T-cell (primary cell): ENCODE measurements at regions not wholly inside any gene's neighbourhood (a gene's known extent, or its start where the extent isn't known, plus 50 kb on each side); places are given as distances from the start of the nearest gene placed in this dataset.

ENCODE experiments used
- ATAC-seq, 4 experiments: fragments of 200-7000 bp in 3 of 4; fragments of 150-1000 bp in 1 of 4; cut with Tn5 transposase; replicated peaks in 1 of 4; 1 replicate in 3 of 4; 2 replicates in 1 of 4; pipeline ENCODE4 v1.10.0; 2021; ENCODE audit warnings: moderate library complexity in 3 of 4, mild to moderate bottlenecking in 2 of 4, moderate number of reproducible peaks in 1 of 4
- CTCF ChIA-PET, 2 donors: fragments of 300-600 bp; sonication (Branson Sonifier 250); formaldehyde crosslinking; loops; one replicate each; lab custom pipeline; 2022; ENCODE audit warnings: antibody characterized with exemption in 2 of 2; lab: Charles Lee
- POLR2A ChIA-PET, 2 donors: fragments of 300-600 bp; sonication (Branson Sonifier 250); formaldehyde crosslinking; loops; one replicate each; lab custom pipeline; 2022; ENCODE audit warnings: antibody characterized with exemption in 2 of 2; lab: Charles Lee
- DNase-seq, 35 experiments: peaks; one replicate each; pipeline versions ENCODE4 v3.0.0 to v3.0.0-alpha.2; 2013 to 2023
- H3K27ac ChIP-seq: one replicate; pipeline ENCODE4 v1.5.1; 2013; ENCODE audit warnings: low read length
- H3K27me3 ChIP-seq, 2 experiments: replicated peaks in 1 of 2; 1 replicate in 1 of 2; 2 replicates in 1 of 2; pipeline versions ENCODE4 v1.6.1 to v1.7.0; 2013; ENCODE audit warnings: low read length in 1 of 2, mixed read lengths in 1 of 2; ENCODE audit not compliant: control insufficient read depth in 2 of 2, insufficient read depth in 2 of 2; ENCODE audit errors: extremely low read depth in 1 of 2
- H3K36me3 ChIP-seq, 2 donors: 1 replicate in 1 of 2; 2 replicates in 1 of 2; pipeline versions ENCODE4 v1.6.1 to v1.7.0; 2013; ENCODE audit warnings: low read length in 1 of 2; ENCODE audit not compliant: control insufficient read depth in 2 of 2, insufficient read depth in 1 of 2; ENCODE audit errors: extremely low read depth in 1 of 2
- H3K4me1 ChIP-seq, 2 experiments: 1 replicate in 1 of 2; 2 replicates in 1 of 2; pipeline versions ENCODE4 v1.6.1 to v1.7.0; 2013; ENCODE audit warnings: low read length in 2 of 2, mixed read lengths in 1 of 2; ENCODE audit not compliant: insufficient read depth in 2 of 2, control insufficient read depth in 1 of 2; ENCODE audit errors: extremely low read depth in 1 of 2
- H3K4me3 ChIP-seq, 2 donors: 1 replicate in 1 of 2; 2 replicates in 1 of 2; pipeline versions ENCODE4 v1.5.1 to v1.7.0; 2013; ENCODE audit warnings: mild to moderate bottlenecking in 2 of 2, low read length in 1 of 2, moderate library complexity in 1 of 2; ENCODE audit not compliant: control insufficient read depth in 1 of 2; ENCODE audit errors: extremely low read depth in 1 of 2
- H3K9me3 ChIP-seq: 2 replicates; pipeline ENCODE4 v1.7.0; 2013
- H3K27ac Mint-ChIP-seq, 2 donors: one replicate each; pipeline ENCODE4 v1.8.0; 2020 to 2021; ENCODE audit warnings: mild to moderate bottlenecking in 2 of 2, mixed read lengths in 2 of 2
- H3K27me3 Mint-ChIP-seq, 2 donors: one replicate each; pipeline ENCODE4 v1.8.0; 2021 to 2022; ENCODE audit warnings: mixed read lengths in 2 of 2
- H3K36me3 Mint-ChIP-seq: one replicate; pipeline ENCODE4 v1.8.0; 2021; ENCODE audit warnings: mixed read lengths
- H3K4me1 Mint-ChIP-seq, 3 donors: one replicate each; pipeline ENCODE4 v1.8.0; 2020 to 2022; ENCODE audit warnings: mixed read lengths in 3 of 3, mild to moderate bottlenecking in 1 of 3
- H3K4me3 Mint-ChIP-seq, 3 donors: one replicate each; pipeline ENCODE4 v1.8.0; 2020 to 2022; ENCODE audit warnings: mild to moderate bottlenecking in 3 of 3, mixed read lengths in 3 of 3, moderate library complexity in 3 of 3
- H3K9me3 Mint-ChIP-seq, 3 donors: one replicate each; pipeline ENCODE4 v1.8.0; 2020 to 2022; ENCODE audit warnings: mixed read lengths in 3 of 3
- WGBS: methylation state at CpG from one replicate; pipeline ENCODE4 v1.1.5; 2013; ENCODE audit warnings: missing lambda C conversion rate; ENCODE audit not compliant: insufficient coverage; 5-methylcytosine and 5-hydroxymethylcytosine counted together

- H3K9me3 ChIP-seq: no peaks in the 10 kb centered on the region
- no peak overlapping the region for H3K27ac Mint-ChIP-seq
- CTCF ChIA-PET: no interaction called here
- no peaks in the 10 kb centered on the region for H3K4me1 ChIP-seq
- H3K4me3 ChIP-seq: no peak overlapping the region
- H3K36me3 ChIP-seq: no peaks in the 10 kb centered on the region
- H3K4me3 Mint-ChIP-seq: no peak overlapping the region
- WGBS: no CpG with 5 or more reads among the region's 1 CpG
- no peaks in the 10 kb centered on the region for H3K27me3 Mint-ChIP-seq
- no peak for DNase-seq
- POLR2A ChIA-PET: no interaction called here
- H3K36me3 Mint-ChIP-seq: no peaks in the 10 kb centered on the region
- no peak overlapping the region for H3K27ac ChIP-seq
- peaks cover 12 to 40% (median 33%) of the 10 kb centered on the region in 3 donors for H3K9me3 Mint-ChIP-seq
- no peaks in the 10 kb centered on the region for H3K4me1 Mint-ChIP-seq
- H3K27me3 ChIP-seq: no peaks in the 10 kb centered on the region
- ATAC-seq: no peak
Observed at GRCh38 chr3:64936556-64936955, 248.8 kb upstream of the ADAMTS9 start.

DNA sequence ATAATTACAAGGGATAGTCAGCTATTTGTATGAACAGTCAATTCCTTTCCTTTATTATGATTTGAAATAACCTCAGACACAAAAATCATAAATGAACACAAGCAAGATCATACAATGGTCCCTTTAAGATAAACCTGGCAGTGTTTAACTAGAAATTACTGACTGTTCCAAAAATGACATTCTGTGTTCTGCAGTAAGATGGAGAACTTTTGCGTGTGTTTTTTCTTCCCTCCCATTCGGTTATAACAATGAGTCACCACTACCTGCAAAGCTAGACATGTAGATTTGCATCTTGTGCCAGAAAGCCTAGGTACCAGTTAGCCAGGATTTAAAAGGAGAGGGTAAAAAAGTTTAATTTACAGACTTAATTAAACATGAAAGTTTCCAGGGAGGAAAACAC lies 248.2 kb upstream of the ADAMTS9 start:
- H3K27ac ChIP-seq: no peak overlapping the region
- H3K36me3 Mint-ChIP-seq: no peaks in the 10 kb centered on the region
- DNase-seq: no peak

GRCh38 chr3:64932666-64933342 lies 245.0 kb upstream of the ADAMTS9 start:
- Histone ChIP-seq H3K36me3 (no peaks in the 10 kb centered on the region), H3K4me1 (no peaks in the 10 kb centered on the region), H3K27ac (no peak overlapping the region), H3K4me3 (no peak overlapping the region), H3K27me3 (no peaks in the 10 kb centered on the region), H3K9me3 (no peaks in the 10 kb centered on the region)
- no peak for DNase-seq
- H3K4me3 Mint-ChIP-seq: no peak overlapping the region
- no peak for ATAC-seq
- POLR2A ChIA-PET: no interaction called here
- H3K27me3 Mint-ChIP-seq: no peaks in the 10 kb centered on the region
- no peak overlapping the region for H3K27ac Mint-ChIP-seq
- WGBS: no CpG with 5 or more reads among the region's 8 CpGs
- no peaks in the 10 kb centered on the region for H3K4me1 Mint-ChIP-seq
- H3K36me3 Mint-ChIP-seq: no peaks in the 10 kb centered on the region
- CTCF ChIA-PET: no interaction called here
- peaks cover 16 to 23% (median 18%) of the 10 kb centered on the region in 3 donors for H3K9me3 Mint-ChIP-seq

More for the DNA sequence above, 248.2 kb upstream of the ADAMTS9 start:
- no peaks in the 10 kb centered on the region for H3K27me3 ChIP-seq
- ChIA-PET POLR2A (no interaction called here), CTCF (no interaction called here)
- Mint-ChIP-seq H3K27me3 (no peaks in the 10 kb centered on the region), H3K4me3 (no peak overlapping the region), H3K4me1 (no peaks in the 10 kb centered on the region), H3K27ac (no peak overlapping the region), H3K9me3 (peaks cover 12 to 37% (median 28%) of the 10 kb centered on the region in 3 donors)
- no peaks in the 10 kb centered on the region for H3K9me3 ChIP-seq
- H3K4me1 ChIP-seq: no peaks in the 10 kb centered on the region
- no peaks in the 10 kb centered on the region for H3K36me3 ChIP-seq
- ATAC-seq: no peak
- WGBS: no CpG with 5 or more reads among the region's 2 CpGs
- H3K4me3 ChIP-seq: no peak overlapping the region

DNA sequence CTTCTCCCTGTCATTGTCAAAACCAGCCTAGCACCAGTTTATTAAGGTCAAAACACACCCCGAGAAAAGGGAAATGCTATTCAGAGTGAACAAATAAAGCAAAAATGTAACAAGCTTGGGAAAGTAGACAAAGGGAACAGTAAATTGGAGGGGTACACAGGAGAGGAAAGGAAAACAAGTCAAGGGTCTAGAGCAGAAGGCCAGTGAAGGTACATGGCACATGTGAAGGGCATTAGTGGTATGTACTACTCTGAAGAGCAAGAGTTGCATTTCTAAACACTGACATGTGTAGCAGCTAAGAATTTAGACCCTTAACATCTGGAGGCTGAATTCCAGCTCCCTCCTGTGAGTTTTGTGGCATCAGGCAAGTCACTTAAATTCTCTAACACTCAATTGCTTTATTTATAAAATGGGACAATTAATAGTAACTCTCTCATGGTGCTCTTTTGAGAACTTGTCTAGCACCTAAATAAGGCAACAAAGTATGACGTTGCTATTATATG lies 244.3 kb upstream of the ADAMTS9 start:
- no peak for DNase-seq
- Histone ChIP-seq H3K36me3 (no peaks in the 10 kb centered on the region), H3K4me1 (no peaks in the 10 kb centered on the region), H3K4me3 (no peak overlapping the region), H3K27me3 (no peaks in the 10 kb centered on the region), H3K9me3 (no peaks in the 10 kb centered on the region), H3K27ac (no peak overlapping the region)
- H3K4me1 Mint-ChIP-seq: no peaks in the 10 kb centered on the region
- WGBS: no CpG with 5 or more reads among the region's 2 CpGs
- ChIA-PET POLR2A (no interaction called here), CTCF (no interaction called here)
- ATAC-seq: no peak
- no peaks in the 10 kb centered on the region for H3K27me3 Mint-ChIP-seq
- H3K9me3 Mint-ChIP-seq: peaks cover 16 to 23% (median 18%) of the 10 kb centered on the region in 3 donors
- no peak overlapping the region for H3K4me3 Mint-ChIP-seq
- no peaks in the 10 kb centered on the region for H3K36me3 Mint-ChIP-seq
- no peak overlapping the region for H3K27ac Mint-ChIP-seq

DNA sequence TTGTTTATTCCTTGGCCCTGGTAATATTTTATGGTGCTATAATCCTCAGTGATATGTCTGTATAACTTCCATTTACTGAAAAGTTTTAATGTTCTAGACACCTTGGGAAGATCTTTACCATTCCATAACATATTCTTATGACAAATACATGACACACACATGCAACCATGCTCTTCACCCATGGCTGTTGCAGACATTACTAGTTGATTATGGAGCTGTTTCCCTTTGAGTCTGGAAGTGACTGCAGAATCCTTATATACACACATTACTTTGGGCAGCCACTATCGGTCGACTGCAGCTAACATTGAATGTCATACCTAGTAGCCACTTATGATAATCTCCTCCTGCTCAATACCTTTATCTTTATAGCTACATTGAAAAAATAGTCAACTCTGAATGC lies 243.1 kb upstream of the ADAMTS9 start:
- Mint-ChIP-seq H3K27ac (no peak overlapping the region), H3K9me3 (peaks cover 16 to 23% (median 18%) of the 10 kb centered on the region in 3 donors), H3K4me1 (no peaks in the 10 kb centered on the region), H3K27me3 (no peaks in the 10 kb centered on the region), H3K36me3 (no peaks in the 10 kb centered on the region), H3K4me3 (no peak overlapping the region)
- no peak for ATAC-seq
- no peaks in the 10 kb centered on the region for H3K4me1 ChIP-seq
- POLR2A ChIA-PET: no interaction called here
- CTCF ChIA-PET: no interaction called here
- H3K4me3 ChIP-seq: no peak overlapping the region
- no peaks in the 10 kb centered on the region for H3K36me3 ChIP-seq
- DNase-seq: no peak
- H3K27ac ChIP-seq: no peak overlapping the region
- no peaks in the 10 kb centered on the region for H3K9me3 ChIP-seq
- no peaks in the 10 kb centered on the region for H3K27me3 ChIP-seq
- no CpG with 5 or more reads among the region's 2 CpGs for WGBS

GRCh38 chr3:64928683-64929082 lies 240.9 kb upstream of the ADAMTS9 start:
- Mint-ChIP-seq H3K4me3 (no peak overlapping the region), H3K27ac (no peak overlapping the region), H3K36me3 (no peaks in the 10 kb centered on the region), H3K4me1 (no peaks in the 10 kb centered on the region), H3K9me3 (peaks cover 10 to 22% (median 13%) of the 10 kb centered on the region in 3 donors), H3K27me3 (no peaks in the 10 kb centered on the region)
- H3K27me3 ChIP-seq: no peaks in the 10 kb centered on the region
- H3K9me3 ChIP-seq: no peaks in the 10 kb centered on the region
- H3K4me1 ChIP-seq: no peaks in the 10 kb centered on the region
- ChIA-PET POLR2A (no interaction called here), CTCF (no interaction called here)
- no CpG with 5 or more reads among the region's 3 CpGs for WGBS
- no peaks in the 10 kb centered on the region for H3K36me3 ChIP-seq
- DNase-seq (no peak), ATAC-seq (no peak)
- no peak overlapping the region for H3K4me3 ChIP-seq
- H3K27ac ChIP-seq: no peak overlapping the region
